Nephron (organoid): ENCODE measurements at regions not wholly inside any gene's neighbourhood (a gene's known extent, or its start where the extent isn't known, plus 50 kb on each side); places are given as distances from the start of the nearest gene placed in this dataset.

ENCODE experiments used
- H3K27ac Mint-ChIP-seq, 3 experiments: 2 replicates each; pipeline ENCODE4 v1.8.0; 2020; ENCODE audit warnings: mixed read lengths in 3 of 3, mild to moderate bottlenecking in 2 of 3, moderate library complexity in 1 of 3
- H3K27me3 Mint-ChIP-seq: 2 replicates; pipeline ENCODE4 v1.8.0; 2021; ENCODE audit warnings: low read depth, mild to moderate bottlenecking, moderate library complexity, mixed read lengths
- H3K36me3 Mint-ChIP-seq: 2 replicates; pipeline ENCODE4 v1.8.0; 2020; ENCODE audit warnings: low read depth, mixed read lengths
- H3K4me1 Mint-ChIP-seq: 2 replicates; pipeline ENCODE4 v1.8.0; 2020; ENCODE audit warnings: mixed read lengths
- H3K4me3 Mint-ChIP-seq, 3 experiments: 2 replicates each; pipeline ENCODE4 v1.8.0; 2020; ENCODE audit warnings: mild to moderate bottlenecking in 3 of 3, mixed read lengths in 3 of 3, moderate library complexity in 2 of 3
- H3K9me3 Mint-ChIP-seq: 2 replicates; pipeline ENCODE4 v1.8.0; 2020; ENCODE audit warnings: mixed read lengths
- TF ChIP-seq, protein P1 (sequence below), 3 experiments: fragments of 200-600 bp; sonication (generic); IDR thresholded peaks; one replicate each; pipeline ENCODE4 v1.5.0; 2021; ENCODE audit warnings: antibody characterized with exemption in 3 of 3; ENCODE audit not compliant: unreplicated experiment in 3 of 3

DNA sequence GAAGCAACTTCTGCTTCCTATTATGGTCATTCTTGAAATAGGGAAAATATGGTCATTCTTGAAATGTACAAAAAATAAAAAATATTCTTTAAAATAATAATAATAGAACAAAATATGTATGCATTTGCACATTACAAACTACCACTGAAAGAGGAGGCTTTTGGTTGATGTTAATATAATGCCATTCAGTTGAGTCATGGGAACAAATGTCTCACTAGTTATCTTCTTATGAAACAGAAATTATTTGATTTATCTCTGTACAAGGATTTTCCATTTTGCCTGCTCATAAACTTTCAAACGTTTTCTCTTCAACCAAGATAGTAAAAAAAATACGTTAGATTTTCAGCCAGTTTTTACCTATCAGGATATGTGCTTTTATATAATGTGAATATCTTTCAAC, 1662.7 kb downstream of the OTOL1 start:
- peaks cover 2% of the 10 kb centered on the region for H3K9me3 Mint-ChIP-seq
- H3K27me3 Mint-ChIP-seq, result peaks cover 3% of the 10 kb centered on the region
- no peaks in the 10 kb centered on the region for H3K36me3 Mint-ChIP-seq
- H3K4me1 Mint-ChIP-seq, result no peaks in the 10 kb centered on the region
- H3K4me3 Mint-ChIP-seq, result no peak overlapping the region
- TF ChIP-seq, protein P1, sequence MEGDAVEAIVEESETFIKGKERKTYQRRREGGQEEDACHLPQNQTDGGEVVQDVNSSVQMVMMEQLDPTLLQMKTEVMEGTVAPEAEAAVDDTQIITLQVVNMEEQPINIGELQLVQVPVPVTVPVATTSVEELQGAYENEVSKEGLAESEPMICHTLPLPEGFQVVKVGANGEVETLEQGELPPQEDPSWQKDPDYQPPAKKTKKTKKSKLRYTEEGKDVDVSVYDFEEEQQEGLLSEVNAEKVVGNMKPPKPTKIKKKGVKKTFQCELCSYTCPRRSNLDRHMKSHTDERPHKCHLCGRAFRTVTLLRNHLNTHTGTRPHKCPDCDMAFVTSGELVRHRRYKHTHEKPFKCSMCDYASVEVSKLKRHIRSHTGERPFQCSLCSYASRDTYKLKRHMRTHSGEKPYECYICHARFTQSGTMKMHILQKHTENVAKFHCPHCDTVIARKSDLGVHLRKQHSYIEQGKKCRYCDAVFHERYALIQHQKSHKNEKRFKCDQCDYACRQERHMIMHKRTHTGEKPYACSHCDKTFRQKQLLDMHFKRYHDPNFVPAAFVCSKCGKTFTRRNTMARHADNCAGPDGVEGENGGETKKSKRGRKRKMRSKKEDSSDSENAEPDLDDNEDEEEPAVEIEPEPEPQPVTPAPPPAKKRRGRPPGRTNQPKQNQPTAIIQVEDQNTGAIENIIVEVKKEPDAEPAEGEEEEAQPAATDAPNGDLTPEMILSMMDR (IDR thresholded peaks at IDR 0.05; ENCODE audit: unreplicated experiment in 3 of 3), result no peak
- no peak overlapping the region for H3K27ac Mint-ChIP-seq

DNA sequence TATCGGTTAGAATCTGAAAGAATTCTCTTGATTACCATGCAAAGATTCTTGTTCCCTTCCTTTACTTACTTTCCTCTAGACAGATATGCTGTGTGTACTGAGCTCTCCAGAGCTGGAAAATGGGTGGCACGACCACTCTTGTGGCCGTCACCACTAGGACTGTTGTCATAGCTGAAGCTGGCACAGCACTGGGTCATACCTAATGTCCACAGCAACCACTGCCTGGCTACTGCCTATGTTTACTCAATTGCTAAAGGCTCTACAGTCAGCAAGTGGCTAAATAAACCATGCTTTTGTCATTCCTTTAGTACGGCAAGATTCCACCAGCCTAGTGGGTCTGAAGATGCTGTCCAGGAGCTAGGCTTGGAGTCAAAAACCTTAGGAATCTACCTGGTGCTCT, 1643.0 kb downstream of the OTOL1 start:
- H3K36me3 Mint-ChIP-seq, result no peaks in the 10 kb centered on the region
- H3K27ac Mint-ChIP-seq, result no peak overlapping the region
- no peak overlapping the region for H3K4me3 Mint-ChIP-seq
- no peaks in the 10 kb centered on the region for H3K27me3 Mint-ChIP-seq
- TF ChIP-seq, protein P1 (IDR thresholded peaks at IDR 0.05; ENCODE audit: unreplicated experiment in 3 of 3), result no peak
- no peaks in the 10 kb centered on the region for H3K9me3 Mint-ChIP-seq
- no peaks in the 10 kb centered on the region for H3K4me1 Mint-ChIP-seq

DNA sequence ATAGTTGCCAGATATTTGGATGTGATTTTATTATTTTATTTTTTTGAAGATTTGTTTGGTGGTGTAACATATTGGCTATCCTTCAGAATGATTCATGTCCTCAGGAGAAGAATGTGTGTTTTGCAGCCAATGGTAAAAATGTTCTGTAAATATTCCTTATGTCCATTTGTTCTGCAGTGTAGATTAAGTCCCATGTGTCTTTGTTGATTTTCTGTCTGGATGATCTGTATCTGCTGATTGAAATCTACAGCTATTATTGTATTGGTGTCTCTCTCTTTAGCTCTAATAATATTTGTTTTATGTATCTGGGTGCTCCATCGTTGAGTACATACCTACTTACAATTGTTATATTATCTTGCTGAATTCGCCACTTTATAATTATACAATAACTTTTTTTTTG, 1641.7 kb downstream of the OTOL1 start:
- no peaks in the 10 kb centered on the region for H3K27me3 Mint-ChIP-seq
- H3K4me1 Mint-ChIP-seq, result no peaks in the 10 kb centered on the region
- no peaks in the 10 kb centered on the region for H3K9me3 Mint-ChIP-seq
- no peak overlapping the region for H3K27ac Mint-ChIP-seq
- H3K36me3 Mint-ChIP-seq, result no peaks in the 10 kb centered on the region
- no peak overlapping the region for H3K4me3 Mint-ChIP-seq
- TF ChIP-seq, protein P1 (IDR thresholded peaks at IDR 0.05; ENCODE audit: unreplicated experiment in 3 of 3), result no peak

DNA sequence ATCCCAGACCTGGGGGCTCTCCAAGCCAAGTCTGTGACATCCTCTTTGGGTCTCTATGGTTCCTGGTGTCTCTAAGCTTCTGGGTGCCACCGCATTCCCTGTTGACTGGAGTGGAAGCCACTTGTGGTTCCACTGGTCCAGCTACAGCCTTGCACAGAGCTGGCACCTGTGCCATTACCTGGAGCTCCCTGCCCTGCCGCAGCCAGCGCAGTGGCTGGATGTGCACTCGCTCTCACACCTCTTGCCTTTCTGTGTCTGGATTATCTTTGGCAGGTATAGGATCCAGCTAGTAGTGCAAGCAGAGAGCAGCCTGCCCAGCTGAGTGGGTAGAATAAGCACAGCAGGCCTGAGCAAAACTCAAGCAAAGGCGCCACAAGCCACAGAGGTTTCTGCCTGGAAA, 1635.5 kb downstream of the OTOL1 start:
- Mint-ChIP-seq H3K27me3 (no peaks in the 10 kb centered on the region), H3K4me1 (no peaks in the 10 kb centered on the region), H3K27ac (no peak overlapping the region), H3K36me3 (no peaks in the 10 kb centered on the region), H3K4me3 (no peak overlapping the region), H3K9me3 (peaks cover 18% of the 10 kb centered on the region)
- TF ChIP-seq, protein P1 (IDR thresholded peaks at IDR 0.05; ENCODE audit: unreplicated experiment in 3 of 3), result no peak

DNA sequence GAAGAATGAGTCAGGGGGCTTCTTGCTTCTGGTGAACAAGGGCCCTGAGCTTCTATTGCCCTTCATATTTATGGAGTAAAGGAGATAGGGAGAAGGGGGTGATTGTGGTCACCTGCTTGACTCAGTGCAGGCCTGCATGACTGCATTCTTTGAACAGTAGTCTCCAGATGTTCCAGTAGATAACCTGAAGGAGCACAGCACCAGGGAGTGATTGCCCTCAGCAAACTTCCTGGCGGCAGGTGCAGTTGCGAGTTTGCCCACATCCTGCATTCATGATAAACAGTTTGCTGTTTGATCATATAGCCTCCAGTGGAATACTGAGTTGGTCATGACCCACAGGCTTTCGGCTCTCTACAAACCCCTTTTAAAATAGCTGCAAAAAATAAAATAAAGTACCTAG, 1632.7 kb downstream of the OTOL1 start:
- Mint-ChIP-seq H3K9me3 (peaks cover 34% of the 10 kb centered on the region), H3K27ac (no peak overlapping the region), H3K4me3 (no peak overlapping the region), H3K4me1 (no peaks in the 10 kb centered on the region), H3K36me3 (peaks cover 4% of the 10 kb centered on the region), H3K27me3 (no peaks in the 10 kb centered on the region)
- TF ChIP-seq, protein P1 (IDR thresholded peaks at IDR 0.05; ENCODE audit: unreplicated experiment in 3 of 3), result no peak

DNA sequence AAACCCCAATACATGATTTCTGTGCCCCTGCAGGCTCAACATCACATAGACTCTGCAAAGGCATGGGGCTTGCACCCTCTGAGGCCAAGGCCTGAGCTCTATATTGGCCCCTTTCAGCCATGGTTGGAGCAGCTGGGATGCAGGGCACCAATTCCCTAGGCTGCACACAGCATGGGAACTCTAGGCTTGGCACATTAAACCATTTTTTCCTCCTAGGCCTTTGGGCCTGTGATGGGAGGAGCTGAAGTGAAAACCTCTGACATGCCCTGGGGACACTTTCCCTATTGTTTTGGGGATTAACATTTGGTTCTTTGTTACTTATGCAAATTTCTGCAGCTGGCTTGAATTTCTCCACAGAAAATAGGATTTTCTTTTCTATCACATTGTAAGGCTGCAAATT, 1629.5 kb downstream of the OTOL1 start:
- H3K36me3 Mint-ChIP-seq, result peaks cover 4% of the 10 kb centered on the region
- TF ChIP-seq, protein P1 (IDR thresholded peaks at IDR 0.05; ENCODE audit: unreplicated experiment in 3 of 3), result no peak
- H3K27ac Mint-ChIP-seq, result no peak overlapping the region
- no peaks in the 10 kb centered on the region for H3K4me1 Mint-ChIP-seq
- peaks cover 34% of the 10 kb centered on the region for H3K9me3 Mint-ChIP-seq
- H3K4me3 Mint-ChIP-seq, result no peak overlapping the region
- H3K27me3 Mint-ChIP-seq, result no peaks in the 10 kb centered on the region
